K562 (cell line): ENCODE measurements at regions not wholly inside any gene's neighbourhood (a gene's known extent, or its start where the extent isn't known, plus 50 kb on each side); places are given as distances from the start of the nearest gene placed in this dataset.

Source experiments
- ATAC-seq: fragments of 200-7000 bp; cut with Tn5 transposase; 3 replicates; pipeline ENCODE4 v1.9.1; 2020; ENCODE audit warnings: moderate library complexity
- BruUV-seq: library from RNA; stranded (reverse); fragments of 400-500 nt; replicated peaks from 2 replicates; lab custom pipeline; 2021; lab: Mats Ljungman, UMichigan
- CTCF ChIA-PET: fragments of 300-600 bp; formaldehyde crosslinking; extraction: SDS; loops from one replicate; lab custom pipeline; 2021; ENCODE audit warnings: low intra/inter-chr PET ratio; lab: Yijun Ruan, JAX
- POLR2A ChIA-PET: fragments of 300-600, 350-650 bp; sonication (Branson Sonifier 250); formaldehyde crosslinking; extraction: SDS; loops from one replicate; lab custom pipeline; 2021; ENCODE audit warnings: antibody characterized with exemption, inconsistent platforms; lab: Yijun Ruan, JAX
- DNase-seq, 4 experiments: peaks; one replicate each; pipeline versions ENCODE4 v3.0.0 to v3.0.0-alpha.2; 2011 to 2018; ENCODE audit warnings: low spot score in 3 of 4, mixed read lengths in 3 of 4; ENCODE audit errors: extremely low read depth in 1 of 4
- FAIRE-seq: peaks from 2 replicates; lab custom pipeline; 2011; peaks lifted over from hg19 to GRCh38; lab: Jason Lieb, UNC
- H2AFZ ChIP-seq: 2 replicates; pipeline ENCODE4 v1.6.0; 2011; ENCODE audit warnings: low read depth, low read length, control low read depth, inconsistent platforms
- H3K27ac ChIP-seq: fragments of 200-600 bp; 3 replicates; pipeline ENCODE4 v1.8.0; 2011; ENCODE audit warnings: low read depth, mild to moderate bottlenecking, control low read depth, inconsistent platforms, low read length, moderate library complexity, mixed read lengths; ENCODE audit errors: extremely low read depth
- H3K27me3 ChIP-seq, 2 experiments: fragments of 300-600 bp in 1 of 2; 2 replicates in 1 of 2; 3 replicates in 1 of 2; pipeline versions ENCODE4 v1.6.0 to v1.8.0; 2011; ENCODE audit warnings: inconsistent platforms in 2 of 2, low read length in 2 of 2, mild to moderate bottlenecking in 1 of 2, mixed read lengths in 1 of 2, moderate library complexity in 1 of 2; ENCODE audit not compliant: control insufficient read depth in 2 of 2, insufficient read depth in 2 of 2
- H3K36me3 ChIP-seq: fragments of 300-600 bp; 3 replicates; pipeline ENCODE4 v1.8.0; 2011; ENCODE audit warnings: mild to moderate bottlenecking, low read length, inconsistent platforms; ENCODE audit not compliant: control insufficient read depth, insufficient read depth
- H3K4me1 ChIP-seq, 2 experiments: fragments of 200-600 bp in 1 of 2; replicated peaks in 1 of 2; 2 replicates in 1 of 2; 3 replicates in 1 of 2; pipeline versions ENCODE4 v1.5.1 to v1.8.0; 2011; ENCODE audit warnings: inconsistent platforms in 2 of 2, low read length in 2 of 2, mild to moderate bottlenecking in 1 of 2, mixed read lengths in 1 of 2, moderate library complexity in 1 of 2; ENCODE audit not compliant: control insufficient read depth in 2 of 2, insufficient read depth in 2 of 2
- H3K4me2 ChIP-seq: 2 replicates; pipeline ENCODE4 v1.6.1; 2011; ENCODE audit warnings: low read length, control low read depth, inconsistent platforms, mixed read lengths; ENCODE audit not compliant: insufficient read depth
- H3K4me3 ChIP-seq: fragments of 200-600 bp; sonication (generic), shearing (Covaris generic); 2 replicates; pipeline ENCODE4 v1.5.1; 2016; ENCODE audit warnings: control low read depth, inconsistent platforms
- H3K79me2 ChIP-seq: fragments of 200-600 bp; 3 replicates; pipeline ENCODE4 v1.8.0; 2011; ENCODE audit warnings: low read length, inconsistent platforms; ENCODE audit not compliant: control insufficient read depth, insufficient read depth
- H3K9ac ChIP-seq, 2 experiments: 2 replicates each; pipeline versions ENCODE4 v1.6.0 to v1.6.1; 2011; ENCODE audit warnings: low read depth in 2 of 2, low read length in 2 of 2, control low read depth in 1 of 2, inconsistent platforms in 1 of 2, mild to moderate bottlenecking in 1 of 2, mixed read lengths in 1 of 2; ENCODE audit not compliant: insufficient read depth in 1 of 2
- H3K9me1 ChIP-seq: one replicate; pipeline ENCODE4 v1.6.0; 2011; ENCODE audit warnings: inconsistent platforms, mild to moderate bottlenecking, low read length, moderate library complexity; ENCODE audit not compliant: control insufficient read depth, insufficient read depth
- H3K9me3 ChIP-seq: replicated peaks from 2 replicates; pipeline ENCODE4 v1.5.1; 2011; ENCODE audit warnings: low read depth, low read length, inconsistent platforms; ENCODE audit not compliant: control insufficient read depth, insufficient read depth
- H4K20me1 ChIP-seq: replicated peaks from 2 replicates; pipeline ENCODE4 v1.6.1; 2011; ENCODE audit warnings: low read length, inconsistent platforms, mixed read lengths; ENCODE audit not compliant: control insufficient read depth, insufficient read depth
- CTCF ChIP-seq, 3 experiments: IDR thresholded peaks in 2 of 3; conservative IDR thresholded peaks in 1 of 3; 2 replicates each; pipeline ENCODE4 v1.5.1; 2011 to 2012; ENCODE audit warnings: low read length in 3 of 3, mild to moderate bottlenecking in 3 of 3, control low read depth in 2 of 3, improper control_type of control experiment in 1 of 3, inconsistent platforms in 1 of 3, low read depth in 1 of 3, mixed read lengths in 1 of 3, moderate library complexity in 1 of 3; ENCODE audit not compliant: insufficient read depth in 2 of 3
- HDAC8 ChIP-seq: fragments of 450-650 bp; IDR thresholded peaks from 2 replicates; pipeline ENCODE4 v1.6.1; 2016; ENCODE audit warnings: mild to moderate bottlenecking, missing genetic modification characterization, moderate library complexity, missing compliant biosample characterization
- NR3C1 ChIP-seq: sonication (generic); formaldehyde crosslinking; IDR thresholded peaks from 2 replicates; pipeline ENCODE4 v1.8.1; 2022; ENCODE audit warnings: missing genetic modification reagents
- SMAD3 ChIP-seq: fragments of 450-650 bp; formaldehyde crosslinking; conservative IDR thresholded peaks from 2 replicates; pipeline ENCODE4 v1.4.0; 2020; ENCODE audit warnings: mild to moderate bottlenecking
- TAF7 ChIP-seq: fragments of 450-650 bp; IDR thresholded peaks from 2 replicates; pipeline ENCODE4 v1.6.1; 2016; ENCODE audit warnings: missing genetic modification characterization, missing compliant biosample characterization
- UBTF ChIP-seq, 2 experiments: IDR thresholded peaks; 2 replicates each; pipeline ENCODE4 v1.6.1; 2012; ENCODE audit warnings: improper control_type of control experiment in 2 of 2, low read depth in 2 of 2, low read length in 2 of 2, borderline replicate concordance in 1 of 2
- ZFP30 ChIP-seq: fragments of 250-450 bp; sonication (Bioruptor Pico); IDR thresholded peaks from 2 replicates; pipeline ENCODE4 v1.8.0; 2022; ENCODE audit warnings: moderate library complexity, mild to moderate bottlenecking, inconsistent platforms, borderline replicate concordance
- ZFPM2 ChIP-seq: fragments of 250-450 bp; sonication (Bioruptor Pico); IDR thresholded peaks from 2 replicates; pipeline ENCODE4 v1.5.1; 2022; ENCODE audit warnings: mild to moderate bottlenecking
- ZNF143 ChIP-seq: sonication (generic); formaldehyde crosslinking; IDR thresholded peaks from 2 replicates; pipeline ENCODE4 v1.9.0; 2022; ENCODE audit warnings: mild to moderate bottlenecking, missing genetic modification reagents
- ZNF197 ChIP-seq: fragments of 200-800 bp; sonication (Bioruptor generic); IDR thresholded peaks from 2 replicates; pipeline ENCODE4 v1.6.1; 2016; ENCODE audit warnings: low read depth, missing genetic modification characterization, missing compliant biosample characterization
- ZNF24 ChIP-seq: fragments of 450-650 bp; IDR thresholded peaks from 2 replicates; pipeline ENCODE4 v1.6.1; 2016
- ZNF384 ChIP-seq: IDR thresholded peaks from 2 replicates; pipeline ENCODE4 v1.6.1; 2012; ENCODE audit warnings: low read depth, low read length, improper control_type of control experiment
- WGBS: fragments of 100-300 bp; shearing (Covaris generic); methylation state at CpG from one replicate; pipeline ENCODE4 v1.1.6; 2016; ENCODE audit warnings: low coverage, mixed read lengths; ENCODE audit not compliant: insufficient coverage; ENCODE audit errors: missing lambda C conversion rate; 5-methylcytosine and 5-hydroxymethylcytosine counted together
- in situ Hi-C: fragments of 300-500 bp; cut with MboI; formaldehyde crosslinking; loops from 4 replicates; pipeline ENCODE4 v1.15.0; 2018; ENCODE audit warnings: inconsistent platforms, mixed read lengths
- intact Hi-C: fragments of 100-400 bp; cut with micrococcal nuclease; formaldehyde crosslinking; loops from 2 replicates; pipeline ENCODE4 v1.14.2; 2022

- TF ChIP-seq ZNF197 = no peak
These were observed 124.0 kb downstream of the CETN3 start (continued) for GRCh38 chr5:90285581-90285980.

- in situ Hi-C loops (no loop called here), intact Hi-C loops (no loop called here)
- no peak for DNase-seq
- FAIRE-seq = no peak
- no peaks in the 10 kb centered on the region; a peak in 1 of 5 replicates for H3K27me3 ChIP-seq
- ChIA-PET CTCF (no interaction called here), POLR2A (no interaction called here)
- WGBS = 0% methylated on average over 1 of the region's 1 CpG
- ATAC-seq = no peak
- TF ChIP-seq TAF7 (tag) (no peak), ZNF24 (no peak), ZNF143 (CRISPR knock-in tag) (no peak)
- no peaks in the 10 kb centered on the region for H3K36me3 ChIP-seq
- no peaks in the 10 kb centered on the region for H3K4me1 ChIP-seq
- H2AFZ ChIP-seq = no peak overlapping the region
- no TSS peak for BruUV-seq
- no peaks in the 10 kb centered on the region for H4K20me1 ChIP-seq
- H3K9ac ChIP-seq = no peak overlapping the region
- H3K9me3 ChIP-seq = no peaks in the 10 kb centered on the region
- H3K79me2 ChIP-seq = no peaks in the 10 kb centered on the region
- no peak overlapping the region for H3K27ac ChIP-seq
- H3K4me3 ChIP-seq = no peak overlapping the region
- H3K9me1 ChIP-seq = no peaks in the 10 kb centered on the region
- no peak overlapping the region for H3K4me2 ChIP-seq
These were observed 125.2 kb downstream of the CETN3 start for GRCh38 chr5:90284375-90284774.

GRCh38 chr5:90279091-90279490 lies 130.5 kb downstream of the CETN3 start:
- POLR2A ChIA-PET = interaction anchor here (0.6 kb wide), 1 partner anchor 41 kb away, joined by 5 read pairs; no protein-coding TSS in a partner anchor
- CTCF ChIA-PET = no interaction called here
- no peaks in the 10 kb centered on the region for H3K4me1 ChIP-seq
- no peaks in the 10 kb centered on the region for H3K9me3 ChIP-seq
- H3K27ac ChIP-seq = no peak overlapping the region
- no peak overlapping the region for H3K9ac ChIP-seq
- H3K9me1 ChIP-seq = no peaks in the 10 kb centered on the region
- TF ChIP-seq ZNF384 (no peak), CTCF (IDR thresholded peaks at IDR 0.05 in 2 of 3, conservative IDR thresholded peaks at IDR 0.05 in 1 of 3; ENCODE audit: insufficient read depth in 2 of 3, low read depth in 1 of 3, low read length in 3 of 3) (no peak), HDAC8 (no peak), ZFPM2 (CRISPR knock-in tag) (no peak), UBTF (IDR thresholded peaks at IDR 0.05; ENCODE audit: borderline replicate concordance in 1 of 2, low read depth in 2 of 2, low read length in 2 of 2) (no peak), NR3C1 (CRISPR knock-in tag) (no peak), ZFP30 (no peak), SMAD3 (no peak)
- no peaks in the 10 kb centered on the region for H4K20me1 ChIP-seq
- intact Hi-C loops = no loop called here
- no peak overlapping the region for H3K4me3 ChIP-seq
- H3K36me3 ChIP-seq = no peaks in the 10 kb centered on the region
- no peak overlapping the region for H3K4me2 ChIP-seq
- H3K27me3 ChIP-seq = no peaks in the 10 kb centered on the region
- FAIRE-seq (no peak), ATAC-seq (no peak), DNase-seq (no peak)
- 0% methylated on average over 3 of the region's 3 CpGs for WGBS
- H2AFZ ChIP-seq = no peak overlapping the region
- in situ Hi-C loops = no loop called here
- no TSS peak for BruUV-seq
- H3K79me2 ChIP-seq = no peaks in the 10 kb centered on the region
